ENCODE measurements at regions not wholly inside any gene's neighbourhood (a gene's known extent, or its start where the extent isn't known, plus 50 kb on each side); places are given as distances from the start of the nearest gene placed in this dataset.
"Not testable (repeated sequence)": the region's sequence is repeated elsewhere in the genome, so short reads cannot be mapped to it uniquely, and the experiment has no call there.

DNA sequence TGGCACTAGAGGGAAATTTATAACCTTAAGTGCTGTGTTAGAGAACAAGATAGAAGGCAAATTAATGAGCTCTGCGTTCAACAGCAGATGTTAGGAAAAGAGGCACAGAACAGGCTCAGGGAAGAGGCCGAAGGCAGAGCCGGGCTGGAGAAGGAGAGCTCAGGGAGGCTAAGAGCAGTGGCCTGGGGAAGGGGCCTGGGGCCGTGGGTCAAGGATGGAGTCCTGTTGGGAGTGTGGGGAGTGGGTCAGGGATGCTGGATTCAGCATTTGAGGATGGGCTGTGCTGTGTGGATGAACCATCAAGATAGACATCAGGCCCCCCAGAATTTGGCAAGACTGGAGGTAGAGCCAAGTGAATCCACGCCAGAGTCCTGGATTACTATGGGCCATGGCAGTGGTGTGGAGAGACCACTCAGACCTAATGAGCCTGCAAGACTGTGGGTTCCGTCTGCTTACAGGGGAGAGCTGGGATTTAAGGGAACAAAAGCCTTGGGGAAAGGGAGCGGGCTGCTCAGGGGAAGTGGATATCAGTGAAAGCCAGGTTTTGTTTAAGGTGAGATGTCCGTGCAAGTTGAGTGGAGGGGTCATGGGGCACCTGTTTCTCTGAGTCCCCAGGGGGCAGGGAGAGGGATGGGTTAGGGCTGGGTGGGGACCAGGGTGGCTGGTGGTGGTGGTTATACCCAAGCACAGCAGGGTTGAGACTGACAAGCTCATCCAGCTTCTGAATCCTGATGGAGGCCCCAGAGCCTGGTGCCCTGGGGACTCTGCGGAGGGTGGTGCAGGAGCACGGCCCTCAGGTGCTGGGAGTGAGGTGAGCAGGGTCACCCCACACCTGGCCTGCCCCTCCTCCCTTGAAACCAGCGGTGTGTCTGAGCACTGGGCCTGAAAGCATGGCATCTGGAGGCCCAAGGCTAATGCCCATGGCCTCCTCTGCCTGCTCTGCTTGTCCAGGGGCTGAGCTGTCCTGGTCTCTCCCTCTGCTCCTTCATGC, 101.7 kb downstream of the BMS1 start:
- Mint-ChIP-seq H3K27me3 (no peaks in the 10 kb centered on the region), H3K4me3 (no peak overlapping the region), H3K27ac (no peak overlapping the region), H3K4me1 (peaks cover 0 to 1% (median 0%) of the 10 kb centered on the region in 3 donors), H3K36me3 (no peaks in the 10 kb centered on the region), H3K9me3 (peaks cover 3 to 14% (median 11%) of the 10 kb centered on the region in 3 donors)

DNA sequence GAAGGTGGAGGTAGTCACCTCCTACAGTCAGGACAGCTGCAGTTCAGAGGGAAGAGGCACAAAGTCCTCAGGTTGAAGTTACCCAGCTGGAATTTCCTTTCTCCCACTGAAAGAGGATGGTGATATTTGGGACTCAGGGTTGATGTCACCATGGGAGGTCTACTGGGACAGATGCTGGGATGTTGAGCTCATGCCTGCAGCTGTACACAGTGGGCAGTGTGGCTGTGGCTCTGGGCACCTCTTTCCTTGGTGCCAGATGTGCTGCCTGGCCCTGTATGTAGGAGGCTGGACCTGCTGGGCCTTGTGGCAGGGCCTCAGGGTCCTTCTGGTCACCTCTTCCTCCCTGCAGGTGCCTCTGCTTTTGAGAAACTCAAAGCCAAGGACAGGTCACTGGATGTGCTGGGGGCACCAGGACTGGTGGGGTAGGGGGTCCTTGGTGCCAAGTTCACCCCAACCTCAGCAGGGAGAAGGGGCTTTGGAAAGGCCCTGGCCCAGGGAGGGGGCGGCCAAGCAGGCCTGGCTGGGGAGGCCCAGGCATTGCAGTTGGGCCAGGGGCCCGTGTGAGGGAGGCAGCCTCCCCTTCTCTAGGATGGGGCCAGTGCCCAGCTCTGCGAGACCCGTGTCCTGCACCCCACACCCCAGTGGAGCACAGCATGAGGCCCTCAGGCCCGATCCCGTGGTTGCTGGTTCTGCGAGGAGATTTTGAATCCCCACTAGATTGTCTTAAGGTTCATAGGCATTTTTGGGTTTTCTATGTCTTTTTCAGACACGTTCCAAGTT, 103.1 kb downstream of the BMS1 start:
- H3K4me3 Mint-ChIP-seq = no peak overlapping the region
- no peaks in the 10 kb centered on the region for H3K36me3 Mint-ChIP-seq
- H3K27ac Mint-ChIP-seq = no peak overlapping the region
- H3K9me3 Mint-ChIP-seq = peaks cover 3 to 14% (median 11%) of the 10 kb centered on the region in 3 donors
- no peaks in the 10 kb centered on the region for H3K27me3 Mint-ChIP-seq
- peaks cover 0 to 1% (median 0%) of the 10 kb centered on the region in 3 donors for H3K4me1 Mint-ChIP-seq

DNA sequence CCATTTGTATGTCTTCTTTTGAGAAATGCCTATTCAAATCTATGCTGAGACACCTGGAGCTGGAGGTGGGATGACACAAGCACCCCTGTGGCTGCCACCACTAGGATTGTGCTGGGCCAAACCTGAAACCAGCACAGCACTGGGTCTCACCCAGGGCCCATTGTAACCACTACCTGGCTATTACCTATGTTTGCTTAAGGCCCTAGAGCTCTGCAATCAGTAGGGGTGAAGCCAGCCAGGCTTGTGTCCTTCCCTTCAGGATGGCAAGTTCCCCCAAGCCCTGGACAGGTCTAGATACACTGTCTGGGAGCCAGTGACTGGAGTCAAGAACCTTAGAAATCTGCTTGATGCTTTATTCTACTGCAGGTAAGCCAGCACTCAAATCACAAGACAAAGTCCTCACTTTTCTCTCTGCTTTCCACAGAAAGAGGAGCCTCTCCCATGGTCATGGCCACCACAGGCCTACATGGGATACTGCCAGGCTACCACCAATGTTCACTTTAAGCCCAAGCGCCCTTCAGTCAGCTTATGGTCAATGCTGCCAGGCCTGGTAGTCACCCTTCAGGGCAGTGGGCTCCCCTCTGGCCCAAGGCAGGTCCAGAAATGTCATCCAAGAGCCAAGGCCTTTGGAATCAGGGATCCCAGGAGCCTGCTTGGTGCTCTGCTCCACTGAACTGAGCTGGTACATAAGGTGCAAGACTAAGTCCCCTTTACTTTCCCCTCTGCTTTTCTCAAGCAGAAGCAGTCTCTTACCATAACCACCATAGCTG, 105.3 kb downstream of the BMS1 start:
- Mint-ChIP-seq H3K4me3 (no peak overlapping the region), H3K4me1 (no peaks in the 10 kb centered on the region), H3K9me3 (peaks cover 1 to 3% (median 3%) of the 10 kb centered on the region in 3 donors), H3K36me3 (peaks cover 2% of the 10 kb centered on the region), H3K27ac (no peak overlapping the region), H3K27me3 (no peaks in the 10 kb centered on the region)

DNA sequence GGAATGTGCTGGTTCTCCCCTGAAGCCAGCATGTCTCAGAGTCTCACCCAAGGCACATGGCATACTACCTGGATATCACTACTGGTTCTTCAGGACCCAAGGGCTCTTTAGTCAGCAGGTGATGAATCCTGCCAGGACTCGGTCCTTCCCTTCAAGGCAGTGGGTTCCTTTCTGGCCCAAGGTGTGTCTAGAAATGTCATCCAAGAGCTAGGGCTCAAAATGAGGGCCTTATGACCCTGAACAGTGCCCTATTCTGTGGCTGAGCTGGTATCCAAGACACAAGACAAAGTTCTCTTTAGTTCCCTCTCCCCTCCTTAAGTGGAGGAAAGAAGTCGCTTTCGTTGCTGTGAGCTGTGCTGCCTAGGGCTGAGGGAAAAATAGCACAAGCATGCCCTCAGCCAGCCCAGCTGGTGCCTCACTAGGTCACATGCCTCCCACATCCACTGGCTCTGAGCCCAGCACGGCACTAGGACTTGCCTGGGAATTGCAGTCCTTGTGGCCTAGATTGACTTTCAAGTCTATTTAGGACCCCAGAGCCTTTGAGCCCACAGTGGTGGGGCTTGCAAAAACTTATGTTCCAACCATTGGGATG, 106.0 kb downstream of the BMS1 start:
- Mint-ChIP-seq H3K4me3 (no peak overlapping the region), H3K27ac (no peak overlapping the region), H3K36me3 (peaks cover 2% of the 10 kb centered on the region), H3K9me3 (peaks cover 0 to 2% (median 0%) of the 10 kb centered on the region in 3 donors), H3K27me3 (no peaks in the 10 kb centered on the region), H3K4me1 (no peaks in the 10 kb centered on the region)

DNA sequence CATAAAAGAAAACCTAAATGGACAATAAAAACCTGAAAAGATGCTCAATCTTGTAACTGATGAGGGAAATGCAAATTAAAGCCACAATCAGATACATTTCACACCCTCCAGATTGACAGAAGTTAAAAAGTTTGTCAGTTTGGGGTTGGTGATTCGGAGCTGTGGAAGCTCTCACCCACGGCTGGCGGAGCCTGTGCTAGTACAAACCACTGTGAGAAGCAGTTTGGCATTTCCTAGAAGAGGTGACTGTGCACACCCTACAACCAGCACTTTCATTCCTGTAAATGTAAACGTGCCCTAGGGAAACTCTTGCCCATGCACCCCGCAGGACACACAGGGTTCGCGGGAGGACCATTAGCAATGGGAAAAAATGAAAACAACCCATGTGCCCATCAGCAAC, 114.1 kb downstream of the BMS1 start:
- H3K27me3 Mint-ChIP-seq = peaks cover 17% of the 10 kb centered on the region
- peaks cover 7 to 10% (median 8%) of the 10 kb centered on the region in 3 donors for H3K9me3 Mint-ChIP-seq
- H3K4me1 Mint-ChIP-seq = no peaks in the 10 kb centered on the region
- no peak overlapping the region for H3K4me3 Mint-ChIP-seq
- H3K36me3 Mint-ChIP-seq = no peaks in the 10 kb centered on the region
- H3K27ac Mint-ChIP-seq = no peak overlapping the region

DNA sequence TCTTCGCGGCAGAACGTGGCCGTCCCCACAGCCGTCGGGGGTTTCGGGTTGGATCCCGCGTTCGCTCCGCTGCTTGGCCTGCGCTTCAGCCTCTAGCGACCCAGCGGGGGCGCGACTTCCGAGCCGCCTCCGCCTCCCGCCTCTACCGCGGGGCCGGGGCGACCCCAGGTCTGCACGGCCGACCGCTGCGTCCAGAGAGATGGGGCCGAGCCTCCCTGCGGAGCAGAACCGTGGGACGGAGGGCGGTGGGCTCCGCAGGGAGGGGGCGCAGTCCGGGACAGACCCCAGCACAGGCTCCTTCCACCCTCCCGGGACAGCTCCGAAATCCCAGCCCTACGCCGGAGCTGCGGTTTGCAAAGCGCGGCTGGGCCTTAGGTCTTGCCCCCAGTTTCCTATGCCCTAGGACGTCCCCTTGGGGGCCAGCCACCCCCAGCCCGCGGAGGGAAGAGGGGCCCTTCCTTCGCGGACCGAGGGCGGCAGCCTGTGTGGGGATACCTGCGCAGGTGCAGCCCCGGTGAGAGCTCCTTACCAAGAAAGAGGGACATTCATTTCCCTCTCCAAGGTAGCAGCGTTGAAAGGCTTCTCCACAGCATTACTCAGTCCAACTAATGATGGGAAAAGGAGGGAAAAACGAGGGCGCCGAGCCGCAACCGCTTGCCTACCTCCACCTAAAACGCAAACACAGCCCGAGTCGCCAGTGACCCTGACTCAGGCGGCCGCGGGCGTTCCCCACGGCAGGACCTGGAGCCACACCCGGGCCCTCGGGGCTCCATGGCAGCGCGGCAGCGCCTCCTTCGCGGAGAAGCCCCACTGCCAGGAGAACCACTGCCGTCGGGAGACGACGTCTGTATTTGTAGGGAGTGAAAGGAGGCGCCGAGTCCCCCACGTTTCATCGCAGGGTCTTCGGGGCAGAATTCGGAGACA, 115.7 kb downstream of the BMS1 start:
- Mint-ChIP-seq H3K27me3 (peaks cover 19% of the 10 kb centered on the region), H3K36me3 (no peaks in the 10 kb centered on the region), H3K4me1 (no peaks in the 10 kb centered on the region), H3K27ac (no peak overlapping the region), H3K4me3 (no peak overlapping the region), H3K9me3 (peaks cover 7 to 11% (median 10%) of the 10 kb centered on the region in 3 donors)

DNA sequence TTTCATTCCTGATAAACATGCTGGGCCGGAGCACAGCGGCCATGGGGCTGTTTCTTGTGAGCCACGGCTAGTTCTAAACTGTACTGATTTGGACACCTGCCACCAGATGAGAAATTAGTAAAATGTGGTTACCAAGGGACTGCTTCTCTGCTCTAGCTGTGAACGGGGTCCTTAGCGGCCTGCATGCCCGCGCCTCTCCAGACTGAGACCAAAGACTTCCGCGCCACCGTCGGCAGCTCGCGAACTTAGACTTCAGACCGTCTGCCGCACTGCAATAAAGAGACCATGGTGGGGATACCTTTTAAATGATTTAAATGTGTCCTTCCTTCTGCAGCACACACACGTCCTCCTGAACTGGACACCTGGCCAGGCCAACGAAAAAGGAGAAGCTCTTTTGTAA, 116.4 kb downstream of the BMS1 start:
- H3K27ac Mint-ChIP-seq = no peak overlapping the region
- H3K9me3 Mint-ChIP-seq = peaks cover 5 to 11% (median 10%) of the 10 kb centered on the region in 3 donors

DNA sequence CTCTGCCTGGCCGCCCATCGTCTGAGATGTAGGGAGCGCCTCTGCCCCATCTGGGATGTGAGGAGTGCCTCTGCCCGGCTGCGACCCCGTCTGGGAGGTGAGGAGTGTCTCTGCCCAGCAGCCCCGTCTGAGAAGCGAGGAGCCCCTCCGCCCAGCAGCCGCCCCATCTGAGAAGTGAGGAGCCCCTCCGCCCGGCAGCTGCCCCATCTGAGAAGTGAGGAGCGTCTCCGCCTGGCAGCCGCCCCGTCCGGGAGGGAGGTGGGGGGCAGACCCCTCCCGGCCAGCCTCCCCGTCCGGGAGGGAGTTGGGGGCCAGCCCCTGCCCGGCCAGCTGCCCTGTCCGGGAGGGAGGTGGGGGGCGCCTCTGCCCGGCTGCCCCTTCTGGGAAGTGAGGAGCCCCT, 117.8 kb downstream of the BMS1 start:
- H3K36me3 Mint-ChIP-seq, H3K27ac Mint-ChIP-seq, H3K4me1 Mint-ChIP-seq, H3K4me3 Mint-ChIP-seq: not testable (repeated sequence)
- H3K9me3 Mint-ChIP-seq = peaks cover 7 to 13% (median 11%) of the 10 kb centered on the region in 3 donors
- H3K27me3 Mint-ChIP-seq = peaks cover 17% of the 10 kb centered on the region

More for the DNA sequence above, 116.4 kb downstream of the BMS1 start:
- H3K4me1 Mint-ChIP-seq = no peaks in the 10 kb centered on the region
- no peak overlapping the region for H3K4me3 Mint-ChIP-seq
- H3K36me3 Mint-ChIP-seq = no peaks in the 10 kb centered on the region
- H3K27me3 Mint-ChIP-seq = peaks cover 17% of the 10 kb centered on the region

DNA sequence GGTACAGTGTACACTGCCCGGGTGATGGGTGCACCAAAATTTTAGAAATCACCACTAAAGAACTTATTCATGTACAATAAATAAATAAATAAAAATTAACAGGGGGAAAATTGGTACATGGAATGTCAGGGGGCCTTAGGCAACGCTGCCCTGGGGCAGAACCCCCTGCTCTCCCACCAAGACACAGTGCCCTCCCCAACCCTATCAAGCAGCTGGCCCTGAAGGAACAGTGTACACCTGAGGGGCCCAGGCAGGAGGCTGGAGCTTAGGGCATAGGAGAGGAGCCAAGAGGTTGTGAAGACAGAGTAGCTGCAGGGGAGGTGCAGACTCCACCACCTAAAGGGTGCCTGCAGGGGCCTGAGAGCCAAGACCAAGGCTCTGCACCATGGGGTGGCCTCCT, 128.8 kb downstream of the BMS1 start:
- Mint-ChIP-seq H3K9me3 (peaks cover 13 to 21% (median 17%) of the 10 kb centered on the region in 3 donors), H3K27me3 (no peaks in the 10 kb centered on the region), H3K4me3 (no peak overlapping the region), H3K36me3 (no peaks in the 10 kb centered on the region), H3K4me1 (no peaks in the 10 kb centered on the region), H3K27ac (no peak overlapping the region)

DNA sequence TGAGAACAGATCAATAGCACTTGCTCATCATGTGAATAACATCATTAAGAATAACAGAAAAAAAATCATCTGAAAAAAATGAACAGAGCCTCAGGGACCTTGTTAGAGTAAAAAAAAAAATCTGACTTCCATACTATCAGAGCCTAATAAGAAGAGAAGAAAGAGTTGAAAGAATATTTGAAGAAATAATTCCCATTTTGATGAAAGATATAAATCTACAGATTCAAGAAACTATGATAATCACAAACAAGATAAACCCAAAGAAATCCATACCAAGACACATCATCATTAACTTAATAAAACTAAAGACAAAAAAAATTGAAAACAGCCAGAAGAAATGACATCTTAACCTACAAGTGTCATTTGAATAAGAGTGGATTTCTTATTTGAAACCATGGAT, 134.4 kb downstream of the BMS1 start:
- Mint-ChIP-seq H3K9me3 (peaks cover 7 to 16% (median 13%) of the 10 kb centered on the region in 3 donors), H3K36me3 (no peaks in the 10 kb centered on the region)

DNA sequence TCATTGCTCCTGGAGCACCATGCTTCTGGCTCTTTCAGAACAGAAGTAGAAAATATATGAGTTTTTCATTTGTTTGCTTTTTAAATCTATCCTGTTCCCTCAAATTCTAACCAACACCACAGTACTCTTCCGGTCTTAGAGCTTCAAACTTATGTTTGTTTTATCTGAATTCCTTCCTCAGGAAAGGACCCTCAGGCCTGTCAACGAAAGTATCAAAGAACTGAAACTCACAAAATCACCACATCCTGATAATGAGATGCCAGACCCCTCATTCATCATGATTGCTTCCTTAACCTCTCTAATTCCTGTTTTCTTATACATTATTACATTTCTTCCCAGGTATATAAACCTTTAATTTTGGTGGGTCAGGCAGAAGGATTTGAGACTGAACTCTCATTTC, 135.2 kb downstream of the BMS1 start:
- peaks cover 9 to 18% (median 13%) of the 10 kb centered on the region in 3 donors for H3K9me3 Mint-ChIP-seq
- H3K4me3 Mint-ChIP-seq = no peak overlapping the region
- H3K4me1 Mint-ChIP-seq = no peaks in the 10 kb centered on the region
- H3K27me3 Mint-ChIP-seq = no peaks in the 10 kb centered on the region
- H3K27ac Mint-ChIP-seq = no peak overlapping the region
- no peaks in the 10 kb centered on the region for H3K36me3 Mint-ChIP-seq

More for the DNA sequence above, 134.4 kb downstream of the BMS1 start:
- no peaks in the 10 kb centered on the region for H3K27me3 Mint-ChIP-seq
- H3K4me3 Mint-ChIP-seq = no peak overlapping the region
- H3K4me1 Mint-ChIP-seq = no peaks in the 10 kb centered on the region
- no peak overlapping the region for H3K27ac Mint-ChIP-seq

DNA sequence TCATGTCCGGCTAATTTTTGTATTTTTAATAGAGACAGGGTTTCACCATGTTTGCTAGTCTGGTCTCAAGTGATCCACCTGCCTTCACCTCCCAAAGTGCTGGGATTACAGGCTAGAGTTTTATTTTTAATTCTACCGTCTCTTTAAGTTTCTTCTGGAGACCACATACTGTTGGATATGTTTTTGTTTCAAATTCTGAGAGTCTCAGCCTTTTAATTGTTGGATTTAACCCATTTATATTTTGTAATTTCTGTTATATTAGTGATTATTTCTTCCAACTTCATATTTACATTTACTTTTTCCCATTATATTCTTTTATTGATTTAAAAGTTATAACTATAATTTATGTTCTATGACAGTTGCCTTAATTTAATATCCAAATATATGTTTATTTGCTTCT, 139.4 kb downstream of the BMS1 start:
- Mint-ChIP-seq H3K36me3 (no peaks in the 10 kb centered on the region), H3K4me3 (no peak overlapping the region), H3K27me3 (peaks cover 2% of the 10 kb centered on the region), H3K27ac (no peak overlapping the region), H3K9me3 (peaks cover 7 to 18% (median 11%) of the 10 kb centered on the region in 3 donors), H3K4me1 (no peaks in the 10 kb centered on the region)

DNA sequence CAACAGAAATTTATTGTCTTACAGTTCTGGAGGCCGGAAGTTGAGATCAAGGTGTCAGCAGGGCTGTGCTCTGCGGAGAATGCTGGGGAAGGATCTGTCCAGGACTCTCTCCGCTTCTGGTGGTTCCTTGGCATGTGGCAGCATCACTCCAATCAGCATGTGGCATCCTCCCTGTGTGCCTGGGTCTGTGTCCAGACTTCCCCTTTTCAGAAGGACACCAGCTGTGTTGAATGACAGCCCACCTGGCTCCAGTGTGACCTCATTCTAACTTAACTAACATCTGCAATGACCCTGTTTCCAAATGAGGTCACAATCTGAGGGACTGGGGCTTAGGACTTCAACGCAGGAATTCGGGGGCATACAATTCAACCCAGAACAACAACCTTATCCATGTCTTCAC, 141.9 kb downstream of the BMS1 start:
- H3K4me1 Mint-ChIP-seq = no peaks in the 10 kb centered on the region
- H3K27ac Mint-ChIP-seq = no peak overlapping the region
- peaks cover 3 to 17% (median 11%) of the 10 kb centered on the region in 3 donors for H3K9me3 Mint-ChIP-seq
- H3K36me3 Mint-ChIP-seq = no peaks in the 10 kb centered on the region
- H3K4me3 Mint-ChIP-seq = no peak overlapping the region
- H3K27me3 Mint-ChIP-seq = peaks cover 4% of the 10 kb centered on the region
